Omental fat pad (tissue), 3 donors: ENCODE measurements at regions not wholly inside any gene's neighbourhood (a gene's known extent, or its start where the extent isn't known, plus 50 kb on each side); places are given as distances from the start of the nearest gene placed in this dataset. TPM values are rescaled to one million over a fixed set of nuclear protein-coding genes. Genes with fewer than 3 reads are reported as not detected.

Experiments used
- ATAC-seq: fragments of 150-250 bp; one replicate; pipeline ENCODE4 v1.9.1; 2016; ENCODE audit warnings: mild to moderate bottlenecking, moderate library complexity; ENCODE audit not compliant: low FRiP score
- DNase-seq: peaks from one replicate; pipeline ENCODE4 v3.0.0-alpha.2; 2019; ENCODE audit warnings: low spot score
- CTCF ChIP-seq, 3 donors: fragments of 450-650 bp; IDR thresholded peaks; one replicate each; pipeline ENCODE4 v1.5.1; 2016 to 2017; ENCODE audit warnings: antibody characterized with exemption in 3 of 3, mild to moderate bottlenecking in 3 of 3, moderate library complexity in 2 of 3
- small RNA-seq: library from RNA; depleted of rRNA; stranded (forward); fragments of <200 nt; gene quantifications from one replicate; pipeline ENCODE3, GENCODE V24; 2016

GRCh38 chr13:26820871-26821270 lies 60.3 kb upstream of the GPR12 start:
- no peak for TF ChIP-seq CTCF (IDR thresholded peaks at IDR 0.05)
- no peak for ATAC-seq
- DNase-seq: no peak

- ATAC-seq: no peak
- TF ChIP-seq CTCF (IDR thresholded peaks at IDR 0.05): no peak
- DNase-seq: no peak
These were observed 58.5 kb upstream of the GPR12 start for GRCh38 chr13:26819046-26819445.

GRCh38 chr13:26816881-26817280 lies 56.3 kb upstream of the GPR12 start:
- no peak for TF ChIP-seq CTCF (IDR thresholded peaks at IDR 0.05)
- ATAC-seq: no peak
- DNase-seq: no peak

GRCh38 chr13:26813980-26814348 lies 53.4 kb upstream of the GPR12 start:
- TF ChIP-seq CTCF (IDR thresholded peaks at IDR 0.05): no peak
- no peak for ATAC-seq
- no peak for DNase-seq

- DNase-seq (no peak), ATAC-seq (no peak)
- no peak for TF ChIP-seq CTCF (IDR thresholded peaks at IDR 0.05)
These were observed 52.9 kb upstream of the GPR12 start for GRCh38 chr13:26813321-26813979.

GRCh38 chr13:26811581-26811980 lies 51.0 kb upstream of the GPR12 start:
- ATAC-seq (no peak), DNase-seq (no peak)
- no peak for TF ChIP-seq CTCF (IDR thresholded peaks at IDR 0.05)

Small RNAs in the stretch of these regions (small RNA-seq; reads per million reads assigned to genes)
- gene RPS21P8: not detected
